Peyer's patch (tissue), 4 donors: ENCODE measurements at regions not wholly inside any gene's neighbourhood (a gene's known extent, or its start where the extent isn't known, plus 50 kb on each side); places are given as distances from the start of the nearest gene placed in this dataset.

ENCODE experiments used
- DNase-seq, 3 donors: peaks; one replicate each; pipeline ENCODE4 v3.0.0-alpha.2; 2017 to 2019
- H3K27ac ChIP-seq, 4 donors: fragments of 200-600 bp; sonication (generic); one replicate each; pipeline ENCODE4 v1.5.1; 2016 to 2019
- H3K27me3 ChIP-seq, 2 donors: fragments of 200-600 bp; sonication (generic); one replicate each; pipeline ENCODE4 v1.5.1; 2019
- H3K36me3 ChIP-seq, 3 donors: fragments of 200-600 bp; sonication (generic); one replicate each; pipeline ENCODE4 v1.5.1; 2016 to 2019
- H3K4me1 ChIP-seq, 4 donors: fragments of 200-600 bp; sonication (generic); one replicate each; pipeline ENCODE4 v1.5.1; 2016 to 2019
- H3K4me3 ChIP-seq, 4 donors: fragments of 200-600 bp; sonication (generic); 1 replicate in 3 of 4; 2 replicates in 1 of 4; pipeline ENCODE4 v1.5.1; 2016 to 2019; ENCODE audit warnings: mild to moderate bottlenecking in 1 of 4
- H3K9me3 ChIP-seq, 4 donors: fragments of 200-600 bp; sonication (generic); one replicate each; pipeline ENCODE4 v1.5.1; 2016 to 2019; ENCODE audit warnings: mild to moderate bottlenecking in 1 of 4
- POLR2A ChIP-seq, 2 donors: fragments of 450-650 bp; IDR thresholded peaks; one replicate each; pipeline ENCODE4 v1.5.1; 2017; ENCODE audit warnings: antibody characterized with exemption in 2 of 2, mild to moderate bottlenecking in 2 of 2, moderate library complexity in 2 of 2
- TF ChIP-seq, protein P1 (sequence below), 6 experiments: fragments of 450-650 bp in 4 of 6; fragments of 200-600 bp in 2 of 6; sonication (generic) in 1 of 6; IDR thresholded peaks; one replicate each; pipeline ENCODE4 v1.5.1; 2017 to 2019; ENCODE audit warnings: antibody characterized with exemption in 6 of 6, mild to moderate bottlenecking in 3 of 6, moderate library complexity in 1 of 6

GRCh38 chr1:222243902-222244301, 304.0 kb downstream of the HHIPL2 start:
- DNase-seq, result no peak
- H3K9me3 ChIP-seq, result no peaks in the 10 kb centered on the region
- no peak overlapping the region for H3K4me3 ChIP-seq
- no peaks in the 10 kb centered on the region for H3K36me3 ChIP-seq
- no peak overlapping the region for H3K27ac ChIP-seq
- H3K27me3 ChIP-seq, result no peaks in the 10 kb centered on the region
- no peak for TF ChIP-seq POLR2A (IDR thresholded peaks at IDR 0.05)
- TF ChIP-seq, protein P1, sequence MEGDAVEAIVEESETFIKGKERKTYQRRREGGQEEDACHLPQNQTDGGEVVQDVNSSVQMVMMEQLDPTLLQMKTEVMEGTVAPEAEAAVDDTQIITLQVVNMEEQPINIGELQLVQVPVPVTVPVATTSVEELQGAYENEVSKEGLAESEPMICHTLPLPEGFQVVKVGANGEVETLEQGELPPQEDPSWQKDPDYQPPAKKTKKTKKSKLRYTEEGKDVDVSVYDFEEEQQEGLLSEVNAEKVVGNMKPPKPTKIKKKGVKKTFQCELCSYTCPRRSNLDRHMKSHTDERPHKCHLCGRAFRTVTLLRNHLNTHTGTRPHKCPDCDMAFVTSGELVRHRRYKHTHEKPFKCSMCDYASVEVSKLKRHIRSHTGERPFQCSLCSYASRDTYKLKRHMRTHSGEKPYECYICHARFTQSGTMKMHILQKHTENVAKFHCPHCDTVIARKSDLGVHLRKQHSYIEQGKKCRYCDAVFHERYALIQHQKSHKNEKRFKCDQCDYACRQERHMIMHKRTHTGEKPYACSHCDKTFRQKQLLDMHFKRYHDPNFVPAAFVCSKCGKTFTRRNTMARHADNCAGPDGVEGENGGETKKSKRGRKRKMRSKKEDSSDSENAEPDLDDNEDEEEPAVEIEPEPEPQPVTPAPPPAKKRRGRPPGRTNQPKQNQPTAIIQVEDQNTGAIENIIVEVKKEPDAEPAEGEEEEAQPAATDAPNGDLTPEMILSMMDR (IDR thresholded peaks at IDR 0.05), result no peak
- H3K4me1 ChIP-seq, result no peaks in the 10 kb centered on the region

DNA sequence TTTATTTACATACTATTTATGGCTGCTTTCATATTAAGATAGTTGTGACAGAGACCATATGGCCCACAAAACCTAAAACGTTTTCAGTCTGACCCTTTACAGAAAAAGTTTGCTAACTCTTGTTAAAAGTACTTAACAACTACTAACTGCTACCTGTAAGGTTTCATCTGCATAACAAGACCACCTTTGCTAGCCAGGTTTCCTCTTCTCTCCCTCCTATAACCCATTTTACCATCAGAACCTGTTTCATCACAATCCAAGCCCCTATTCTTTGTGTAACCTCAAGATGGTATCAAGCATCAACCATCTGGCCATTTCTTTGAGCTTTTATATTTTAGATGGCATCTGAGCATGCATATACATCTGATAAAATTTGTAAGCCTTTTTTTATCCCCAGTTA, 305.4 kb downstream of the HHIPL2 start:
- no peak for TF ChIP-seq POLR2A (IDR thresholded peaks at IDR 0.05)
- TF ChIP-seq, protein P1 (IDR thresholded peaks at IDR 0.05), result no peak
- no peaks in the 10 kb centered on the region for H3K36me3 ChIP-seq
- no peak overlapping the region for H3K4me3 ChIP-seq
- DNase-seq, result no peak
- H3K4me1 ChIP-seq, result no peaks in the 10 kb centered on the region
- H3K27ac ChIP-seq, result no peak overlapping the region
- no peaks in the 10 kb centered on the region for H3K27me3 ChIP-seq
- H3K9me3 ChIP-seq, result no peaks in the 10 kb centered on the region

DNA sequence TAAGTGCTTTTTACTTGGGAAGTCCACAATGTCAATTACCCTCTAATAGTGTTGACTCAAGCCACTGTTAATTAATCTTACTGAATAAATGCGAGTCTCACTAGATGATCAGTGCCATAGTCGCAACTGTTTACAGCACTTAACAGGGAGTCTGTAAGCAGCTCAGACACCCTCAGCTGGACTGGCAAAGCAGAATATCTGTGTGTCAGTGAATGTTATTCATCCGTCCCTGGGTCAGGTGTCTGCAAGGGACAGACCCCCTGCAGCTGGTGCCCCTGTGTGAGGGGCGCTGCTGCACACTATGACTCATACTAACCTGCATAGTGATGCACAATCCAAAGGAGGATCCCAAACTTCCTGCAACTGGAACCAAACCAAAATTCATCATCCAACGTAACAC, 306.5 kb downstream of the HHIPL2 start:
- Histone ChIP-seq H3K4me3 (no peak overlapping the region), H3K27ac (no peak overlapping the region), H3K4me1 (no peaks in the 10 kb centered on the region), H3K36me3 (no peaks in the 10 kb centered on the region), H3K9me3 (no peaks in the 10 kb centered on the region), H3K27me3 (no peaks in the 10 kb centered on the region)
- TF ChIP-seq, protein P1 (IDR thresholded peaks at IDR 0.05), result no peak
- TF ChIP-seq POLR2A (IDR thresholded peaks at IDR 0.05), result no peak
- no peak for DNase-seq

DNA sequence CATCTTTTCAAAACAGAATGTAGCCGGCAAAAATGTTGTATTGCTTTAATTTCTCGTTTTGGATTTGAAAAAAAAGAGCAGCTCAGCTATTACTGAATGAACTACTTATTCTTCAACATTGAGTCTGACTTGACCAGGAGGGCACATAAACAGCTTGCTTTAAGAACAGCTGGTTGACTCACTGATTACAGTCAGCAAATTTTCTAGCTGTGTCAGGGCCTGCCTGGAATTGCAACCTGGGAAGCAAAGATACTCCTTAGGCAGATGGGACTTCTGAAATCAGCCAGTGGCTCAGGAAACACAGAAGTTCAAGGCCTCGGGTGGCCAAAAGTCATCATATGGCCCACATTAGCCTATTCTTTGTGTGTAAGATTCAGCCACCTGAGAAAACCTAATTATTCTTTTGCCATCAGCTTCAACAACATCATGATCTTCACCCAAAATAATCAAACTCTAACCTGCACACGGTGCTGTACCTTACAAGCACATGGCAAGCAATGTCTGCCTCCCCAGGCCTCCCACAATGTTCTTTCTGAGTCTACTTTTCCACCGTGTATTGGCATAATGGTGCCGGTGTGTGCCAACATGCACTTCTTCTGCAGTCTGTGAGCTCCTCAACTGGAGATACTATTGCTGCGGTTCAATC, 307.2 kb downstream of the HHIPL2 start:
- no peaks in the 10 kb centered on the region for H3K4me1 ChIP-seq
- no peaks in the 10 kb centered on the region for H3K27me3 ChIP-seq
- no peak overlapping the region for H3K27ac ChIP-seq
- no peaks in the 10 kb centered on the region for H3K9me3 ChIP-seq
- TF ChIP-seq, protein P1 (IDR thresholded peaks at IDR 0.05), result no peak
- no peak for TF ChIP-seq POLR2A (IDR thresholded peaks at IDR 0.05)
- no peaks in the 10 kb centered on the region for H3K36me3 ChIP-seq
- no peak for DNase-seq
- no peak overlapping the region for H3K4me3 ChIP-seq

DNA sequence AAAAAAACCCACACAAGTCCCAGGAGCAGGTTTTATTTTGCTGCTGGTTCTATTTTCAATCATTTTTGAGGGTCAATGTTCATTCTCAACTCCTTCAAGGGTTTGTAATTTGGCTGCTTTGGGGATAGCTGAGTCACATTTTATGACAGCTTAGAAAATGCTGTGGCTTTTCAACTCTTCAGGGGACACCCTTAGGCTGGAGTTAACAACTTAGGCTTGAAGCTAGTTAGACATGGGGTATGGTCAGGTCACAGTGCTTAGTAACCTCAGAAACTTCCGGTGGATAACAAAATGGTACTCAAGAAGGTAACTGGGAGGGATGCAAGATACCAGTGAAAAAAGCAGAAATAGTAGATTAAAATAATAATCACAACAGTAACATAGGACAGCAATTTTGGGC, 308.8 kb downstream of the HHIPL2 start:
- Histone ChIP-seq H3K4me3 (no peak overlapping the region), H3K4me1 (no peaks in the 10 kb centered on the region), H3K27me3 (no peaks in the 10 kb centered on the region), H3K9me3 (no peaks in the 10 kb centered on the region), H3K27ac (no peak overlapping the region), H3K36me3 (no peaks in the 10 kb centered on the region)
- DNase-seq, result no peak
- TF ChIP-seq POLR2A (IDR thresholded peaks at IDR 0.05), result no peak
- TF ChIP-seq, protein P1 (IDR thresholded peaks at IDR 0.05), result no peak

DNA sequence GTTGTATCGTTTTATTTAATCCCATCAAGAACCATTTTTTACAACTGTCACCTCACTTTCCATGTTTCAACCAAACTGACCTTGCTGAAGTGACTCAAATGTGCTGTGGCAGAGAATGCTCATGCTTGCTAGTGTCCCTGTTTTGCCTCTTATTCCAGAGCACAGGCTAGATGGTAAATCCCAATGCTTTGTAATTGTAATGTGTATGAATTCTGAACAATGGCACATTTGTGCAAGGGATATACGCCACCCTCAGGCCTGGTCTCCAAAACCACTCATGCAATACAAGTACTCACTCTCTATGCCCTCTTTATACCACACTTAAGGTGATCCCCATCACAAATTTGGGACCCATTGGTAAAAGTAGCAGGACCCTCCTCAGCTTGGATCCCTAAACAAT, 313.6 kb downstream of the HHIPL2 start:
- no peak for TF ChIP-seq POLR2A (IDR thresholded peaks at IDR 0.05)
- TF ChIP-seq, protein P1 (IDR thresholded peaks at IDR 0.05), result no peak
- Histone ChIP-seq H3K27me3 (no peaks in the 10 kb centered on the region), H3K27ac (no peak overlapping the region), H3K9me3 (no peaks in the 10 kb centered on the region), H3K4me1 (no peaks in the 10 kb centered on the region), H3K36me3 (no peaks in the 10 kb centered on the region), H3K4me3 (no peak overlapping the region)
- no peak for DNase-seq
